Esophagus muscularis mucosa (tissue), 4 donors: ENCODE measurements at regions not wholly inside any gene's neighbourhood (a gene's known extent, or its start where the extent isn't known, plus 50 kb on each side); places are given as distances from the start of the nearest gene placed in this dataset.

Experiments used
- DNase-seq: peaks from one replicate; pipeline ENCODE4 v3.0.0-alpha.2; 2017; ENCODE audit errors: extremely low spot score
- H3K27ac ChIP-seq, 4 donors: fragments of 200-600 bp; sonication (generic); replicated peaks in 1 of 4; 1 replicate in 3 of 4; 2 replicates in 1 of 4; pipeline ENCODE4 v1.5.1; 2016 to 2019; ENCODE audit warnings: mild to moderate bottlenecking in 1 of 4
- H3K27me3 ChIP-seq, 4 donors: fragments of 200-600 bp; sonication (generic); one replicate each; pipeline versions ENCODE4 v1.5.1 to v1.6.0; 2016 to 2019
- H3K36me3 ChIP-seq, 4 donors: fragments of 200-600 bp; sonication (generic); one replicate each; pipeline ENCODE4 v1.5.1; 2016 to 2019
- H3K4me1 ChIP-seq, 4 donors: fragments of 200-600 bp; sonication (generic); one replicate each; pipeline ENCODE4 v1.5.1; 2016 to 2019
- H3K4me3 ChIP-seq, 4 donors: fragments of 200-600 bp; sonication (generic); 1 replicate in 2 of 4; 2 replicates in 2 of 4; pipeline ENCODE4 v1.5.1; 2016 to 2019; ENCODE audit warnings: mild to moderate bottlenecking in 4 of 4, moderate library complexity in 1 of 4
- H3K9me3 ChIP-seq, 4 donors: fragments of 200-600 bp; sonication (generic); 1 replicate in 3 of 4; 2 replicates in 1 of 4; pipeline ENCODE4 v1.5.1; 2016 to 2019
- EP300 ChIP-seq: sonication (generic); formaldehyde crosslinking; IDR thresholded peaks from one replicate; pipeline ENCODE4 v1.6.1; 2017; ENCODE audit warnings: antibody characterized with exemption
- POLR2A ChIP-seq: fragments of 450-650 bp; IDR thresholded peaks from one replicate; pipeline ENCODE4 v1.6.1; 2017; ENCODE audit warnings: antibody characterized with exemption, moderate library complexity, mild to moderate bottlenecking, low read depth
- POLR2AphosphoS5 ChIP-seq, 2 donors: sonication (generic); formaldehyde crosslinking; IDR thresholded peaks; one replicate each; pipeline ENCODE4 v1.6.1; 2017; ENCODE audit warnings: antibody characterized with exemption in 2 of 2
- WGBS: methylation state at CpG from one replicate; pipeline ENCODE4 v1.1.5; 2018; 5-methylcytosine and 5-hydroxymethylcytosine counted together
- intact Hi-C: fragments of 100-400 bp; cut with DNase I; formaldehyde crosslinking; loops from one replicate; pipeline ENCODE4 v1.15.1; 2023
- TF ChIP-seq, protein P1 (sequence below), 3 experiments: fragments of 200-600 bp in 2 of 3; fragments of 450-650 bp in 1 of 3; sonication (generic) in 2 of 3; IDR thresholded peaks; one replicate each; pipeline ENCODE4 v1.5.1; 2017 to 2019; ENCODE audit warnings: antibody characterized with exemption in 3 of 3, mild to moderate bottlenecking in 2 of 3, moderate library complexity in 1 of 3

DNA sequence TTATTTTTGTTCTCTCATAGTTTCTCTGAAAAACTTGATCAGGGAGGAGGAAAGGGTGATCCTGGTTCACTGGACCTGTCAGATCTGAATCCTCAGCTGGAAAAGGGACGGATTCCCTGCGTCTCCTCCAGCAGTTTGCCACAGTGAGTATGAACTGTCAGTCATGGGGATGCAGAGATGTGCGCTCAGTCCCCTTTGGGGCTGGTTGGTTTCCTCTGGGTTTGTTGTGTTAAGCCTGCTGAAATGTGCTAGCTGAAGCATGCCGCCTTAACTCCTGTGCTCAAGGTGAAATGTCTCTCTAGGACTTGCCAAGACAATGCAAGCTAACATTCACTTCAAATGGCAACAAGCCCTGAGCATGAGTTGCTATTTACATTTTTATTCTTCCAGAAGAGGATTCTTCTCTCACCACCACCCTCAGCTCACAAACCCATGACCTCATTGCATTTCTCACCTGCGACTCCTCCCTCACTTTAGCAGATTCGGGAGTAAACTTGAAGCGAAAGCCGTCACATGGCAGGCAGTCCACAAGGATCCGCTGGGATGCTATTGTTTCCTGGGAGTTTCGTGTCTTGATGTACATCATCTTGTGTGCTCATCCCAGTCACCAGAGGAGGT lies 192.9 kb upstream of the FZD8 start:
- H3K27ac ChIP-seq, result no peak overlapping the region
- no peaks in the 10 kb centered on the region for H3K4me1 ChIP-seq
- peaks cover 0 to 2% (median under 1%) of the 10 kb centered on the region in 4 donors for H3K9me3 ChIP-seq
- TF ChIP-seq, protein P1, sequence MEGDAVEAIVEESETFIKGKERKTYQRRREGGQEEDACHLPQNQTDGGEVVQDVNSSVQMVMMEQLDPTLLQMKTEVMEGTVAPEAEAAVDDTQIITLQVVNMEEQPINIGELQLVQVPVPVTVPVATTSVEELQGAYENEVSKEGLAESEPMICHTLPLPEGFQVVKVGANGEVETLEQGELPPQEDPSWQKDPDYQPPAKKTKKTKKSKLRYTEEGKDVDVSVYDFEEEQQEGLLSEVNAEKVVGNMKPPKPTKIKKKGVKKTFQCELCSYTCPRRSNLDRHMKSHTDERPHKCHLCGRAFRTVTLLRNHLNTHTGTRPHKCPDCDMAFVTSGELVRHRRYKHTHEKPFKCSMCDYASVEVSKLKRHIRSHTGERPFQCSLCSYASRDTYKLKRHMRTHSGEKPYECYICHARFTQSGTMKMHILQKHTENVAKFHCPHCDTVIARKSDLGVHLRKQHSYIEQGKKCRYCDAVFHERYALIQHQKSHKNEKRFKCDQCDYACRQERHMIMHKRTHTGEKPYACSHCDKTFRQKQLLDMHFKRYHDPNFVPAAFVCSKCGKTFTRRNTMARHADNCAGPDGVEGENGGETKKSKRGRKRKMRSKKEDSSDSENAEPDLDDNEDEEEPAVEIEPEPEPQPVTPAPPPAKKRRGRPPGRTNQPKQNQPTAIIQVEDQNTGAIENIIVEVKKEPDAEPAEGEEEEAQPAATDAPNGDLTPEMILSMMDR (IDR thresholded peaks at IDR 0.05), result no peak
- TF ChIP-seq POLR2A, result no peak
- TF ChIP-seq POLR2AphosphoS5 (IDR thresholded peaks at IDR 0.05), result no peak
- no peak overlapping the region for H3K4me3 ChIP-seq
- no peaks in the 10 kb centered on the region for H3K36me3 ChIP-seq
- DNase-seq, result no peak
- 88% methylated on average over 10 of the region's 10 CpGs for WGBS
- H3K27me3 ChIP-seq, result no peaks in the 10 kb centered on the region
- intact Hi-C loops, result no loop called here

DNA sequence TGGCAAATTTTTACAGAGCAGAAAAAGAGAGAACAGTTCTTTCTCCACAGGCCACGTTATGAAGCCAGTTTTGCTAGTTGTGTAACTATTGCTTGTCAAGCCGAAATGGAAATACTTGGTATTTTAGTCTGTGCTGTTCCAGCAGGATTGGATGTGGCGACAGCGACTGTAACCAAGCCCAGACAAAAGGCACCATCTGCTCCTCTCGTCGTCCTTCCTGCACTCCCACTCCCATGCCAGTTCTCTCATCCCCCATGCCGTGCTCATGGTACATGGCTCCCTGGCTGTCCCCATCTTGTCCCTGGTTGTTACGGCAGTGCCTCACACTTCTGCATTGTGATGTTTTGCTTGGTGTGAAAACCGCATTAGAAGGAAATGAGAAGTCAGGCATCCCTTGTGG lies 185.7 kb upstream of the FZD8 start:
- WGBS, result 88% methylated on average over 9 of the region's 9 CpGs
- TF ChIP-seq, protein P1 (IDR thresholded peaks at IDR 0.05), result no peak
- TF ChIP-seq EP300 (no peak), POLR2AphosphoS5 (IDR thresholded peaks at IDR 0.05) (no peak), POLR2A (no peak)
- H3K9me3 ChIP-seq, result no peaks in the 10 kb centered on the region
- no peak overlapping the region for H3K27ac ChIP-seq
- peaks cover 0 to 2% (median 0%) of the 10 kb centered on the region in 4 donors for H3K4me1 ChIP-seq
- H3K36me3 ChIP-seq, result no peaks in the 10 kb centered on the region
- intact Hi-C loops, result no loop called here
- peak; percentile 83 for DNase-seq
- no peaks in the 10 kb centered on the region for H3K27me3 ChIP-seq
- H3K4me3 ChIP-seq, result no peak overlapping the region

DNA sequence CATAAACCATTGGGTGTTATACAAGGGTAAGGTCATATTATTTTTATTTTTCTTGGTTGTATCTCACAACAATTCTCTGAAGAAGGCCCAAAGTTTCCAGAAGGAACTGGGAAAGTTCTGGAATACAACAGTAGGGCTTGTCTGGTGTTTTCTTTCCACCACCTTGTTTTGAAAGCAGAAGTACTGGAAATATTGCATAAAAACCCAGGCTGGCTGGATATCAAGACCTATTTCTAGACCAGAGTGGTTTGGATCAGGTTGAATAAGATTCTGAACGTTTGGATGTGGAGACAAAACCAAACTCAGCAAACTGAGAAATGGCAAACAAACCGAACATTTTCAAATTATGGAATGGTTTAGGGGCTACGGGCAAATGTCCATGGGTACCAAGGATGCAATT lies 182.6 kb upstream of the FZD8 start:
- TF ChIP-seq POLR2AphosphoS5 (IDR thresholded peaks at IDR 0.05), result no peak
- TF ChIP-seq, protein P1 (IDR thresholded peaks at IDR 0.05), result no peak
- TF ChIP-seq POLR2A, result no peak
- no peak for TF ChIP-seq EP300
- DNase-seq, result peak; percentile 7
- H3K4me3 ChIP-seq, result no peak overlapping the region
- intact Hi-C loops, result no loop called here
- H3K27me3 ChIP-seq, result no peaks in the 10 kb centered on the region
- WGBS, result 79% methylated on average over 3 of the region's 3 CpGs
- peaks cover 6 to 18% (median 16%) of the 10 kb centered on the region in 4 donors for H3K4me1 ChIP-seq
- H3K27ac ChIP-seq, result no peak overlapping the region
- H3K9me3 ChIP-seq, result no peaks in the 10 kb centered on the region
- no peaks in the 10 kb centered on the region for H3K36me3 ChIP-seq

DNA sequence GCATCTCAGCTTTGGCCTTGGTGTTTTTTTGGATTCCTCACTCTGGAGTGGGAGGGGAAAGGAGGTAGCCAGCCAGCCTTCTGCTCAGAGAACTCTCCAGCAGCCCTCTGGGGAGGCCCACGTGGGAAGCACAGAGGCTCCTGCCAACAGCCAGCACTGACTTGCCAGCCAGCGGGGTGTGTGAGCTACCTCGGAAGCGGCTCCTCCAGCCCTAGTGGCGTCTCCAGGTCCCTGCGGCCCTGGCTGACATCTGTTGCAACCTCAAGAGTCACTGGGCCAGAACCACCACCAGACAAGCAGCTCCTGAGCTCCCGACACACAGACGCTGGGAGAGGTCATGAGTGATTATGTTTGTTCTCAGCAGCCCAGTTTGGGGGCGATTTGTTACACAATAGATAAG lies 180.2 kb upstream of the FZD8 start:
- Histone ChIP-seq H3K36me3 (no peaks in the 10 kb centered on the region), H3K27me3 (no peaks in the 10 kb centered on the region), H3K9me3 (no peaks in the 10 kb centered on the region), H3K4me3 (no peak overlapping the region), H3K27ac (no peak overlapping the region), H3K4me1 (peaks cover 6 to 18% (median 16%) of the 10 kb centered on the region in 4 donors)
- TF ChIP-seq, protein P1 (IDR thresholded peaks at IDR 0.05), result peak in 1 of 3 experiments; percentile 44
- TF ChIP-seq POLR2A (no peak), EP300 (no peak), POLR2AphosphoS5 (IDR thresholded peaks at IDR 0.05) (peak in 1 of 2 donors; percentile 9)
- DNase-seq, result no peak
- 42% methylated on average over 2 of the region's 9 CpGs for WGBS
- intact Hi-C loops, result no loop called here

DNA sequence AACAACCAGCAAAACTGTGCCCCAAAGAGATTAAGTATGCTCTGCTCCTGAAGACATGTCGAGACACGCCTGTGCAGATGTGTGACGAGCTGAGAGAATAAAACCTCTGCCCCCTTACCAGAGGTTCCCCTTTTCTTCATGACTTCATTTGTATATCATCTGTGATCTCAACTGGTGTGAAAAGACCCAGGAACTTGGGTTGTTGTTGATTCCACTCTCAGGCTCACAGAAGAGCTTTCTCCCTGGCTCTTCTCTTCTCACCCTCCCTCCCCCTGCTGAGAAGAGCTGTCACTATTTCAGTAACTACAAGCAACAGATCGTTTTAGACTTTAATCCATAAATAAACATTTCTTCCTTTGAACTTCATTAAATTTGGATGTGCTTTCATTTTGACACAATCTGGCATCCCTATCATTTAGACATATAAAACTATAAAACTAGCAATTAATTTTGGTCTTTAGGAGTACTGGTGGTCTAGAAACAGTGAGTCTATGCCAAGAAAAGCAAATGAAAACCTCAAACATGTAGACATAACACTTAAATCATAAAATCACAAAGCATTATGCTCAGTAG lies 179.3 kb upstream of the FZD8 start:
- no peaks in the 10 kb centered on the region for H3K27me3 ChIP-seq
- DNase-seq, result peak; percentile 39
- H3K4me1 ChIP-seq, result peaks cover 6 to 18% (median 16%) of the 10 kb centered on the region in 4 donors
- H3K36me3 ChIP-seq, result no peaks in the 10 kb centered on the region
- no peak overlapping the region for H3K4me3 ChIP-seq
- no peaks in the 10 kb centered on the region for H3K9me3 ChIP-seq
- H3K27ac ChIP-seq, result no peak overlapping the region
- intact Hi-C loops, result no loop called here
- TF ChIP-seq, protein P1 (IDR thresholded peaks at IDR 0.05), result no peak
- TF ChIP-seq POLR2AphosphoS5 (IDR thresholded peaks at IDR 0.05), result no peak
- TF ChIP-seq POLR2A, result no peak
- no peak for TF ChIP-seq EP300
- WGBS, result 67% methylated on average over 4 of the region's 4 CpGs
